ENCODE measurements at regions not wholly inside any gene's neighbourhood (a gene's known extent, or its start where the extent isn't known, plus 50 kb on each side); places are given as distances from the start of the nearest gene placed in this dataset.

GRCh38 chr18:40832362-40832761 lies 1122.7 kb upstream of the PIK3C3 start (continued):
- no peak for TF ChIP-seq RFX5 (IDR thresholded peaks at IDR 0.05; ENCODE audit: borderline replicate concordance, low read depth, low read length)

- no peaks in the 10 kb centered on the region for H3K79me2 ChIP-seq (ENCODE audit: control insufficient read depth in 1 of 2, insufficient read depth in 2 of 2, low read length in 2 of 2)
- no peak overlapping the region for H4K8ac ChIP-seq (ENCODE audit: extremely low read depth, insufficient read depth, low read length)
- no peak overlapping the region for H3K23ac ChIP-seq (ENCODE audit: insufficient read length)
- H3K14ac ChIP-seq (ENCODE audit: insufficient read length): no peak overlapping the region
- ChIA-PET CTCF (ENCODE audit: partially characterized antibody) (interaction anchor here (1.1 kb wide), 1 partner anchor 9 kb away, joined by 4 read pairs; no protein-coding TSS in a partner anchor), POLR2A (ENCODE audit: partially characterized antibody) (no interaction called here)
- H2AFZ ChIP-seq (ENCODE audit: low read length): no peak overlapping the region
- H3K9me3 ChIP-seq (ENCODE audit: insufficient read depth in 2 of 2, low read depth in 1 of 2, low read length in 1 of 2): no peaks in the 10 kb centered on the region
- FAIRE-seq: no peak
- no peak overlapping the region for H3K4me3 ChIP-seq (ENCODE audit: extremely low read depth in 1 of 4, insufficient read depth in 2 of 4, low read depth in 3 of 4, low read length in 4 of 4)
- no peak overlapping the region for H4K91ac ChIP-seq (replicated peaks; ENCODE audit: insufficient read length, low read length)
- H3K4me1 ChIP-seq (replicated peaks in 1 of 4; ENCODE audit: control insufficient read depth in 3 of 4, insufficient read depth in 4 of 4, low read length in 3 of 4): no peaks in the 10 kb centered on the region
- no peak overlapping the region for H3K4ac ChIP-seq (replicated peaks; ENCODE audit: insufficient read length, low read depth, low read length)
- H4K5ac ChIP-seq (ENCODE audit: insufficient read length, low read depth, low read length): no peak overlapping the region
- no peak overlapping the region for H2AK5ac ChIP-seq (ENCODE audit: low read depth, low read length)
- no peak overlapping the region for H2BK120ac ChIP-seq (replicated peaks; ENCODE audit: low read depth, low read length)
- no peak for DNase-seq (ENCODE audit: low read depth in 1 of 2, low spot score in 2 of 2)
- H3K36me3 ChIP-seq (ENCODE audit: control insufficient read depth in 2 of 4, insufficient read depth in 4 of 4, low read length in 3 of 4): no peaks in the 10 kb centered on the region
- H3K9ac ChIP-seq (replicated peaks in 1 of 4; ENCODE audit: extremely low read depth in 1 of 4, low read depth in 3 of 4, low read length in 3 of 4): no peak overlapping the region
- H4K20me1 ChIP-seq (replicated peaks in 1 of 2; ENCODE audit: control insufficient read depth in 1 of 2, insufficient read depth in 2 of 2, low read length in 2 of 2): no peaks in the 10 kb centered on the region
- H3K79me1 ChIP-seq (ENCODE audit: low read depth, low read length): no peaks in the 10 kb centered on the region
- H3K56ac ChIP-seq (replicated peaks; ENCODE audit: insufficient read length, low read depth, low read length): no peak overlapping the region
- H2BK12ac ChIP-seq (ENCODE audit: low read depth, low read length): no peak overlapping the region
- no peaks in the 10 kb centered on the region for H3K23me2 ChIP-seq (ENCODE audit: low read depth, low read length)
- no peak overlapping the region for H3K18ac ChIP-seq (ENCODE audit: extremely low read depth, low read length)
- 89% methylated on average over 1 of the region's 1 CpG; no CpG with 5 or more reads in 1 of the 2 experiments for WGBS, 2 experiments (ENCODE audit: extremely low coverage in 1 of 2, insufficient coverage in 1 of 2, insufficient read length in 1 of 2, insufficient replicate concordance in 2 of 2, low coverage in 1 of 2, low lambda C conversion rate in 2 of 2, missing lambda C conversion rate in 1 of 2)
- no peak overlapping the region for H2BK5ac ChIP-seq (ENCODE audit: low read depth, low read length)
- no peak overlapping the region for H2BK15ac ChIP-seq (ENCODE audit: low read length)
- H2BK20ac ChIP-seq (ENCODE audit: low read length): no peak overlapping the region
- no peak for TF ChIP-seq CHD1 (IDR thresholded peaks at IDR 0.05; ENCODE audit: low read depth, low read length)
- no peak for TF ChIP-seq BACH1 (IDR thresholded peaks at IDR 0.05; ENCODE audit: low read length)
- TF ChIP-seq MAX (IDR thresholded peaks at IDR 0.05): no peak
- TF ChIP-seq NRF1 (IDR thresholded peaks at IDR 0.05; ENCODE audit: low read depth, low read length): no peak
- TF ChIP-seq EP300 (IDR thresholded peaks at IDR 0.05; ENCODE audit: borderline replicate concordance in 1 of 2, low read depth in 2 of 2, low read length in 2 of 2): no peak
- no peak for TF ChIP-seq NANOG (IDR thresholded peaks at IDR 0.05; ENCODE audit: insufficient read depth, low read depth, low read length, poor library complexity, severe bottlenecking)
- no peak overlapping the region for H3K27ac ChIP-seq (ENCODE audit: low read depth, low read length)
- no peak overlapping the region for H3K4me2 ChIP-seq (ENCODE audit: insufficient read depth in 1 of 2, low read depth in 2 of 2, low read length in 2 of 2)
- no peaks in the 10 kb centered on the region for H3K27me3 ChIP-seq (replicated peaks in 1 of 4; ENCODE audit: control insufficient read depth in 3 of 4, extremely low read depth in 1 of 4, insufficient read depth in 3 of 4, low read length in 3 of 4)
These were observed 1130.7 kb upstream of the PIK3C3 start for GRCh38 chr18:40824291-40824690.

All from H1 (cell line).